PC-3 (cell line): ENCODE measurements at regions not wholly inside any gene's neighbourhood (a gene's known extent, or its start where the extent isn't known, plus 50 kb on each side); places are given as distances from the start of the nearest gene placed in this dataset.

ENCODE experiments used
- CTCF ChIP-seq: fragments of 300-600 bp; sonication (generic); conservative IDR thresholded peaks from 2 replicates; pipeline ENCODE4 v1.5.1; 2017; ENCODE audit warnings: antibody characterized with exemption, low read depth, mild to moderate bottlenecking, low read length
- EZH2 ChIP-seq: fragments of 300-600 bp; sonication (generic); IDR thresholded peaks from one replicate; pipeline ENCODE4 v1.6.1; 2017; ENCODE audit warnings: antibody characterized with exemption, mild to moderate bottlenecking, low read length; ENCODE audit not compliant: unreplicated experiment

GRCh38 chr10:75295868-75296441, 60.2 kb upstream of the COMTD1 start:
- TF ChIP-seq CTCF (no peak), EZH2 (no peak)
